ENCODE measurements at regions not wholly inside any gene's neighbourhood (a gene's known extent, or its start where the extent isn't known, plus 50 kb on each side); places are given as distances from the start of the nearest gene placed in this dataset.

GRCh38 chr15:62647843-62648505, 394.6 kb upstream of the TPM1 start:
- TF ChIP-seq ATF2 (CRISPR knock-in tag; IDR thresholded peaks at IDR 0.05; ENCODE audit: borderline replicate concordance, low read depth) (no peak), ETV6 (CRISPR knock-in tag; IDR thresholded peaks at IDR 0.05) (no peak), AFF4 (CRISPR knock-in tag; IDR thresholded peaks at IDR 0.05; ENCODE audit: borderline replicate concordance) (no peak), CTCF (IDR thresholded peaks at IDR 0.05) (no peak), TEAD4 (CRISPR knock-in tag; IDR thresholded peaks at IDR 0.05) (no peak)
